Neuronal stem cell (in vitro differentiated cells): ENCODE measurements at regions not wholly inside any gene's neighbourhood (a gene's known extent, or its start where the extent isn't known, plus 50 kb on each side); places are given as distances from the start of the nearest gene placed in this dataset.

Experiments used
- DNase-seq: peaks from one replicate; pipeline ENCODE4 v3.0.0-alpha.2; 2013; ENCODE audit warnings: low spot score
- H2AFZ ChIP-seq: one replicate; pipeline ENCODE4 v1.6.1; 2013; ENCODE audit warnings: mild to moderate bottlenecking, low read length, inconsistent platforms
- H2AK5ac ChIP-seq: 2 replicates; pipeline ENCODE4 v1.6.1; 2013; ENCODE audit warnings: low read depth, mild to moderate bottlenecking, inconsistent platforms, low read length, moderate library complexity, mixed read lengths
- H2BK120ac ChIP-seq: 2 replicates; pipeline ENCODE4 v1.6.1; 2013; ENCODE audit warnings: low read depth, mild to moderate bottlenecking, inconsistent platforms, low read length, moderate library complexity, mixed read lengths
- H2BK12ac ChIP-seq: one replicate; pipeline ENCODE4 v1.6.1; 2013; ENCODE audit warnings: low read length, inconsistent platforms
- H2BK15ac ChIP-seq: 2 replicates; pipeline ENCODE4 v1.6.1; 2013; ENCODE audit warnings: mild to moderate bottlenecking, low read length, inconsistent platforms, mixed read lengths
- H2BK5ac ChIP-seq: one replicate; pipeline ENCODE4 v1.6.1; 2013; ENCODE audit warnings: inconsistent platforms, mild to moderate bottlenecking, low read length, moderate library complexity
- H3K14ac ChIP-seq: one replicate; pipeline ENCODE4 v1.6.1; 2013; ENCODE audit warnings: low read length, inconsistent platforms
- H3K18ac ChIP-seq: 2 replicates; pipeline ENCODE4 v1.6.1; 2013; ENCODE audit warnings: low read length, inconsistent platforms
- H3K23ac ChIP-seq: 2 replicates; pipeline ENCODE4 v1.6.1; 2013; ENCODE audit warnings: low read depth, mild to moderate bottlenecking, mixed read lengths, low read length, inconsistent platforms; ENCODE audit not compliant: poor library complexity
- H3K27ac ChIP-seq: replicated peaks from 3 replicates; pipeline ENCODE4 v1.5.1; 2013; ENCODE audit warnings: low read length, inconsistent platforms
- H3K27me3 ChIP-seq, 3 experiments: 2 replicates each; pipeline ENCODE4 v1.6.1; 2013; ENCODE audit warnings: low read length in 3 of 3, mild to moderate bottlenecking in 2 of 3, inconsistent platforms in 1 of 3, low read depth in 1 of 3, mixed read lengths in 1 of 3, moderate library complexity in 1 of 3; ENCODE audit not compliant: control insufficient read depth in 3 of 3, insufficient read depth in 3 of 3
- H3K36me3 ChIP-seq, 2 donors: replicated peaks in 1 of 2; 2 replicates each; pipeline ENCODE4 v1.6.1; 2013; ENCODE audit warnings: low read length in 2 of 2; ENCODE audit not compliant: control insufficient read depth in 2 of 2, insufficient read depth in 2 of 2
- H3K4ac ChIP-seq: 2 replicates; pipeline ENCODE4 v1.6.1; 2013; ENCODE audit warnings: inconsistent platforms, mild to moderate bottlenecking, low read length, moderate library complexity
- H3K4me1 ChIP-seq, 2 donors: 1 replicate in 1 of 2; 2 replicates in 1 of 2; pipeline ENCODE4 v1.6.1; 2013; ENCODE audit warnings: low read length in 2 of 2, low read depth in 1 of 2; ENCODE audit not compliant: control insufficient read depth in 2 of 2, insufficient read depth in 1 of 2
- H3K4me2 ChIP-seq: one replicate; pipeline ENCODE4 v1.6.1; 2013; ENCODE audit warnings: mild to moderate bottlenecking, low read length, inconsistent platforms; ENCODE audit not compliant: insufficient read depth, poor library complexity, severe bottlenecking
- H3K4me3 ChIP-seq, 2 donors: 2 replicates each; pipeline ENCODE4 v1.5.1; 2013; ENCODE audit warnings: low read length in 2 of 2, mild to moderate bottlenecking in 2 of 2, inconsistent platforms in 1 of 2, moderate library complexity in 1 of 2
- H3K79me1 ChIP-seq: one replicate; pipeline ENCODE4 v1.6.1; 2013; ENCODE audit warnings: low read depth, mild to moderate bottlenecking, inconsistent platforms, low read length, moderate library complexity
- H3K9ac ChIP-seq: one replicate; pipeline ENCODE4 v1.6.1; 2013; ENCODE audit warnings: mild to moderate bottlenecking, low read depth, low read length, inconsistent platforms; ENCODE audit not compliant: poor library complexity
- H3K9me3 ChIP-seq, 2 donors: replicated peaks in 1 of 2; 2 replicates each; pipeline versions ENCODE3 to v1.6.1; 2013; ENCODE audit warnings: low read length in 2 of 2, mild to moderate bottlenecking in 2 of 2, inconsistent platforms in 1 of 2, low read depth in 1 of 2, mixed read lengths in 1 of 2, moderate library complexity in 1 of 2; ENCODE audit not compliant: control insufficient read depth in 2 of 2, insufficient read depth in 1 of 2
- H4K8ac ChIP-seq: one replicate; pipeline ENCODE4 v1.6.1; 2013; ENCODE audit warnings: low read depth, mild to moderate bottlenecking, inconsistent platforms, low read length, moderate library complexity
- H4K91ac ChIP-seq: one replicate; pipeline ENCODE4 v1.6.1; 2013; ENCODE audit warnings: low read length, low read depth, mild to moderate bottlenecking, inconsistent platforms; ENCODE audit not compliant: poor library complexity
- WGBS, 2 donors: extraction: QIAGEN DNeasy Blood & Tissue Kit; methylation state at CpG; one replicate each; pipeline ENCODE4 v1.1.7; 2013; ENCODE audit warnings: missing lambda C conversion rate in 2 of 2, mixed read lengths in 1 of 2; ENCODE audit not compliant: insufficient read length in 2 of 2, insufficient replicate concordance in 1 of 2; ENCODE audit errors: extremely low coverage in 2 of 2; 5-methylcytosine and 5-hydroxymethylcytosine counted together

GRCh38 chr3:111143-112069, 85.2 kb upstream of the CHL1 start:
- Histone ChIP-seq H3K9ac (no peak overlapping the region), H2BK5ac (no peak overlapping the region), H3K9me3 (no peaks in the 10 kb centered on the region), H3K79me1 (no peaks in the 10 kb centered on the region), H2BK120ac (no peak overlapping the region), H3K4ac (no peak overlapping the region), H2AK5ac (no peak overlapping the region), H3K4me2 (no peak overlapping the region), H3K14ac (no peak overlapping the region), H3K18ac (no peak overlapping the region), H4K91ac (no peak overlapping the region), H3K4me3 (no peak overlapping the region), H4K8ac (no peak overlapping the region), H2BK15ac (no peak overlapping the region), H2BK12ac (no peak overlapping the region), H3K4me1 (peaks cover 4 to 14% of the 10 kb centered on the region in 2 donors), H3K27ac (no peak overlapping the region), H3K23ac (no peak overlapping the region), H3K27me3 (no peaks in the 10 kb centered on the region), H3K36me3 (no peaks in the 10 kb centered on the region), H2AFZ (peak overlapping the region; percentile 74)
- no CpG with 5 or more reads among the region's 8 CpGs for WGBS, 2 donors
- no peak for DNase-seq

GRCh38 chr3:112773-113172, 83.8 kb upstream of the CHL1 start:
- no peak for DNase-seq
- no peak overlapping the region for H4K91ac ChIP-seq
- H2BK12ac ChIP-seq, result no peak overlapping the region
- no peaks in the 10 kb centered on the region for H3K9me3 ChIP-seq
- H3K27ac ChIP-seq, result no peak overlapping the region
- no peaks in the 10 kb centered on the region for H3K27me3 ChIP-seq
- H2BK5ac ChIP-seq, result no peak overlapping the region
- no peak overlapping the region for H3K4me2 ChIP-seq
- no peak overlapping the region for H2AFZ ChIP-seq
- no CpG with 5 or more reads among the region's 2 CpGs for WGBS, 2 donors
- no peaks in the 10 kb centered on the region for H3K36me3 ChIP-seq
- no peaks in the 10 kb centered on the region for H3K79me1 ChIP-seq
- H3K4me1 ChIP-seq, result peaks cover 3 to 9% of the 10 kb centered on the region in 2 donors
- H2AK5ac ChIP-seq, result no peak overlapping the region
- H3K23ac ChIP-seq, result no peak overlapping the region
- H2BK15ac ChIP-seq, result no peak overlapping the region
- H3K14ac ChIP-seq, result no peak overlapping the region
- no peak overlapping the region for H3K4me3 ChIP-seq
- no peak overlapping the region for H3K18ac ChIP-seq
- H2BK120ac ChIP-seq, result no peak overlapping the region
- no peak overlapping the region for H4K8ac ChIP-seq
- no peak overlapping the region for H3K4ac ChIP-seq
- H3K9ac ChIP-seq, result no peak overlapping the region

GRCh38 chr3:118666-119065, 77.9 kb upstream of the CHL1 start:
- Histone ChIP-seq H3K9ac (no peak overlapping the region), H4K8ac (no peak overlapping the region), H2BK12ac (no peak overlapping the region), H2AFZ (no peak overlapping the region), H3K27ac (no peak overlapping the region), H2BK15ac (no peak overlapping the region), H3K9me3 (no peaks in the 10 kb centered on the region), H3K23ac (no peak overlapping the region), H3K79me1 (no peaks in the 10 kb centered on the region), H3K27me3 (no peaks in the 10 kb centered on the region), H3K36me3 (no peaks in the 10 kb centered on the region), H3K4me3 (no peak overlapping the region), H3K14ac (no peak overlapping the region), H4K91ac (no peak overlapping the region), H3K4me2 (no peak overlapping the region), H3K4ac (no peak overlapping the region), H3K18ac (no peak overlapping the region), H3K4me1 (peaks cover 2% of the 10 kb centered on the region in 2 donors), H2AK5ac (no peak overlapping the region), H2BK5ac (no peak overlapping the region), H2BK120ac (no peak overlapping the region)
- no peak for DNase-seq
- no CpG with 5 or more reads among the region's 1 CpG for WGBS, 2 donors

- no peak for DNase-seq
- H4K8ac ChIP-seq, result no peak overlapping the region
- H2AFZ ChIP-seq, result no peak overlapping the region
- no peak overlapping the region for H3K4me3 ChIP-seq
- no peak overlapping the region for H3K23ac ChIP-seq
- H3K79me1 ChIP-seq, result no peaks in the 10 kb centered on the region
- no CpG with 5 or more reads among the region's 4 CpGs for whole genome bisulfite sequencing, 2 donors
- H4K91ac ChIP-seq, result no peak overlapping the region
- H2BK5ac ChIP-seq, result no peak overlapping the region
- no peak overlapping the region for H3K27ac ChIP-seq
- H3K4ac ChIP-seq, result no peak overlapping the region
- H3K14ac ChIP-seq, result no peak overlapping the region
- H3K9ac ChIP-seq, result no peak overlapping the region
- H2AK5ac ChIP-seq, result no peak overlapping the region
- H2BK120ac ChIP-seq, result no peak overlapping the region
- H3K9me3 ChIP-seq, result no peaks in the 10 kb centered on the region
- H2BK15ac ChIP-seq, result no peak overlapping the region
- H3K36me3 ChIP-seq, result no peaks in the 10 kb centered on the region
- H3K27me3 ChIP-seq, result no peaks in the 10 kb centered on the region
- H3K4me1 ChIP-seq, result no peaks in the 10 kb centered on the region
- H3K4me2 ChIP-seq, result no peak overlapping the region
- H2BK12ac ChIP-seq, result no peak overlapping the region
- no peak overlapping the region for H3K18ac ChIP-seq
These were observed 73.2 kb upstream of the CHL1 start for GRCh38 chr3:123341-123740.
